ENCODE measurements at regions not wholly inside any gene's neighbourhood (a gene's known extent, or its start where the extent isn't known, plus 50 kb on each side); places are given as distances from the start of the nearest gene placed in this dataset.

DNA sequence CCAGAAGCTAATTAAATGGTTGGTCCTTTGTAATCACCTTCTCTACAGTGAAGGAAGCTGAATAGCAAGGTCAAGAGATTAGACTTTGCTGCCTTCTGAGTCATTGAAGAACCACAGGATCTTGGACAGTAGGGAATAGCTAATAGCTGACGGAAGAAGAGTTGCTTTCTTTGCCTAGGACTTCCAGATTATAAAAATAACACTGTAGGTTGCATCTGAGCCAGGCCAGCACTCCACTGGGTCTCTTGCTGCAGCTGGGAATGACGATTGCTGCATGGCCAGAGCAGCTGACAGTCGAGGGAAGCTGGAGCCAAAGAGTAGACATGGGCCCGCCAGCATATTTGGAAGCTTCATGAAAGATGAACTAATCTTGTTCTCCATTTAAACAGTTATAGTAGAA is 81.5 kb upstream of the KCNMB2 start:
- no peak for TF ChIP-seq POLR2A (IDR thresholded peaks at IDR 0.05)
- Histone ChIP-seq H3K9me3 (no peaks in the 10 kb centered on the region), H3K4me1 (peaks cover 0 to 13% (median 10%) of the 10 kb centered on the region in 4 donors), H3K4me3 (no peak overlapping the region), H3K27me3 (no peaks in the 10 kb centered on the region), H3K27ac (no peak overlapping the region), H3K36me3 (no peaks in the 10 kb centered on the region)
- WGBS, 2 donors = 71 to 76% methylated on average over 4 of the region's 4 CpGs
- DNase-seq = peak; percentile 88
- intact Hi-C loops (cut with DNase I) = no loop called here

DNA sequence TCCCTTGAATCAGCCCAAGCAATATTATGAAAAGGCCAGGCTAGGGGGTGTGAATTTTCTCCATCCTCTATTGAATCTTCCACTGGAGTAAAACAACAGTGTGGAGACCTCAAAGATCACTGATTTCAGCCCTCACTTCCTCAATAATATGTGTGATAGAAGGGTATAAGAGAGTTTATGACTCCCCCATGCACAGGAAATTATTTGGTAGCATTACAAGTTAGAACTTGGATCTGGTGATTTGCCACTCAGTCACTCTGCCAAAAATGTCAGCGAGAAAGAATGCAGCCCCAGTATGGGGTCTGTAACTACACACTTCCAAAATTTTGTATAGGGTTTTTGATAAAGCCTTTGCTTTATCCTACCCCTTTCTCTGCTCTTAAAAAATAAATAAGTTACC is 81.0 kb upstream of the KCNMB2 start:
- no peak for DNase-seq
- TF ChIP-seq POLR2AphosphoS5 (IDR thresholded peaks at IDR 0.05) (no peak), POLR2A (IDR thresholded peaks at IDR 0.05) (no peak), EP300 (IDR thresholded peaks at IDR 0.05) (no peak), CTCF (IDR thresholded peaks at IDR 0.05) (no peak)
- Histone ChIP-seq H3K4me3 (no peak overlapping the region), H3K27ac (no peak overlapping the region), H3K9me3 (no peaks in the 10 kb centered on the region), H3K4me1 (peaks cover 0 to 13% (median 10%) of the 10 kb centered on the region in 4 donors), H3K36me3 (no peaks in the 10 kb centered on the region), H3K27me3 (no peaks in the 10 kb centered on the region)
- 76 to 84% methylated on average over 1 of the region's 1 CpG for WGBS, 2 donors
- intact Hi-C loops (cut with DNase I) = no loop called here

GRCh38 chr3:178455946-178456345 is 80.3 kb upstream of the KCNMB2 start:
- TF ChIP-seq EP300 (IDR thresholded peaks at IDR 0.05) (no peak), POLR2A (IDR thresholded peaks at IDR 0.05) (no peak), POLR2AphosphoS5 (IDR thresholded peaks at IDR 0.05) (no peak), CTCF (IDR thresholded peaks at IDR 0.05) (no peak)
- Histone ChIP-seq H3K36me3 (no peaks in the 10 kb centered on the region), H3K27me3 (no peaks in the 10 kb centered on the region), H3K27ac (no peak overlapping the region), H3K9me3 (no peaks in the 10 kb centered on the region), H3K4me3 (no peak overlapping the region), H3K4me1 (peaks cover 0 to 13% (median 10%) of the 10 kb centered on the region in 4 donors)
- WGBS, 2 donors = 33 to 60% methylated on average over 1 of the region's 1 CpG
- DNase-seq = no peak
- intact Hi-C loops (cut with DNase I) = no loop called here

GRCh38 chr3:178456621-178457285 is 79.5 kb upstream of the KCNMB2 start:
- Histone ChIP-seq H3K4me1 (peaks cover 0 to 13% (median 10%) of the 10 kb centered on the region in 4 donors), H3K9me3 (no peaks in the 10 kb centered on the region), H3K27ac (no peak overlapping the region), H3K27me3 (no peaks in the 10 kb centered on the region), H3K36me3 (no peaks in the 10 kb centered on the region), H3K4me3 (no peak overlapping the region)
- no peak for TF ChIP-seq CTCF (IDR thresholded peaks at IDR 0.05)
- no peak for TF ChIP-seq POLR2A (IDR thresholded peaks at IDR 0.05)
- TF ChIP-seq POLR2AphosphoS5 (IDR thresholded peaks at IDR 0.05) = no peak
- no peak for TF ChIP-seq EP300 (IDR thresholded peaks at IDR 0.05)
- intact Hi-C loops (cut with DNase I) = no loop called here
- DNase-seq = no peak
- WGBS, 2 donors = 55 to 59% methylated on average over 7 of the region's 7 CpGs

GRCh38 chr3:178457511-178457910 is 78.7 kb upstream of the KCNMB2 start:
- no peaks in the 10 kb centered on the region for H3K36me3 ChIP-seq
- H3K27ac ChIP-seq = no peak overlapping the region
- H3K27me3 ChIP-seq = no peaks in the 10 kb centered on the region
- no peak overlapping the region for H3K4me3 ChIP-seq
- no peak for DNase-seq
- TF ChIP-seq POLR2A (IDR thresholded peaks at IDR 0.05) (no peak), CTCF (IDR thresholded peaks at IDR 0.05) (no peak), EP300 (IDR thresholded peaks at IDR 0.05) (no peak), POLR2AphosphoS5 (IDR thresholded peaks at IDR 0.05) (no peak)
- H3K9me3 ChIP-seq = no peaks in the 10 kb centered on the region
- 52 to 70% methylated on average over 2 of the region's 2 CpGs for WGBS, 2 donors
- H3K4me1 ChIP-seq = peaks cover 0 to 13% (median 10%) of the 10 kb centered on the region in 4 donors
- intact Hi-C loops (cut with DNase I) = no loop called here
